ENCODE measurements at regions not wholly inside any gene's neighbourhood (a gene's known extent, or its start where the extent isn't known, plus 50 kb on each side); places are given as distances from the start of the nearest gene placed in this dataset.
"Not testable (repeated sequence)": the region's sequence is repeated elsewhere in the genome, so short reads cannot be mapped to it uniquely, and the experiment has no call there.

GRCh38 chr13:81339666-81340065 lies 998.7 kb upstream of the SPRY2 start:
- POLR2A ChIA-PET; CTCF ChIA-PET; ATAC-seq (replicated peaks in 1 of 4): not testable (repeated sequence)

GRCh38 chr13:81334481-81334880 lies 993.6 kb upstream of the SPRY2 start:
- H3K4me3 Mint-ChIP-seq, result no peak overlapping the region
- H3K4me3 ChIP-seq (ENCODE audit: control insufficient read depth in 1 of 2, extremely low read depth in 1 of 2, low read length in 1 of 2), result no peak overlapping the region
- ATAC-seq (replicated peaks in 1 of 4) (no peak), DNase-seq (no peak)
- no CpG with 5 or more reads among the region's 4 CpGs for WGBS (ENCODE audit: insufficient coverage)
- no peaks in the 10 kb centered on the region for H3K9me3 ChIP-seq
- no peak overlapping the region for H3K27ac ChIP-seq (ENCODE audit: low read length)
- H3K27ac Mint-ChIP-seq, result no peak overlapping the region
- POLR2A ChIA-PET, result no interaction called here
- H3K27me3 Mint-ChIP-seq, result no peaks in the 10 kb centered on the region
- H3K4me1 ChIP-seq (ENCODE audit: control insufficient read depth in 1 of 2, extremely low read depth in 1 of 2, insufficient read depth in 2 of 2, low read length in 2 of 2), result no peaks in the 10 kb centered on the region
- no peaks in the 10 kb centered on the region for H3K27me3 ChIP-seq (replicated peaks in 1 of 2; ENCODE audit: control insufficient read depth in 2 of 2, extremely low read depth in 1 of 2, insufficient read depth in 2 of 2, low read length in 1 of 2)
- H3K36me3 ChIP-seq (ENCODE audit: control insufficient read depth in 2 of 2, extremely low read depth in 1 of 2, insufficient read depth in 1 of 2, low read length in 1 of 2), result no peaks in the 10 kb centered on the region
- CTCF ChIA-PET, result no interaction called here
- no peaks in the 10 kb centered on the region for H3K4me1 Mint-ChIP-seq
- peaks cover 0 to 17% (median 12%) of the 10 kb centered on the region in 3 donors for H3K9me3 Mint-ChIP-seq
- no peaks in the 10 kb centered on the region for H3K36me3 Mint-ChIP-seq

More at GRCh38 chr13:81339666-81340065, 998.7 kb upstream of the SPRY2 start:
- peaks cover 7 to 20% (median 19%) of the 10 kb centered on the region in 3 donors for H3K9me3 Mint-ChIP-seq
- H3K9me3 ChIP-seq; H3K4me1 ChIP-seq (ENCODE audit: control insufficient read depth in 1 of 2, extremely low read depth in 1 of 2, insufficient read depth in 2 of 2, low read length in 2 of 2); H3K27ac Mint-ChIP-seq; H3K27ac ChIP-seq (ENCODE audit: low read length); H3K27me3 ChIP-seq (replicated peaks in 1 of 2; ENCODE audit: control insufficient read depth in 2 of 2, extremely low read depth in 1 of 2, insufficient read depth in 2 of 2, low read length in 1 of 2); H3K36me3 ChIP-seq (ENCODE audit: control insufficient read depth in 2 of 2, extremely low read depth in 1 of 2, insufficient read depth in 1 of 2, low read length in 1 of 2); DNase-seq; H3K36me3 Mint-ChIP-seq; H3K27me3 Mint-ChIP-seq; H3K4me3 ChIP-seq (ENCODE audit: control insufficient read depth in 1 of 2, extremely low read depth in 1 of 2, low read length in 1 of 2); H3K4me3 Mint-ChIP-seq; H3K4me1 Mint-ChIP-seq: not testable (repeated sequence)
- WGBS (ENCODE audit: insufficient coverage), result 87% methylated on average over 9 of the region's 14 CpGs

- ChIA-PET POLR2A (no interaction called here), CTCF (no interaction called here)
- Mint-ChIP-seq H3K9me3 (peaks cover 9 to 18% (median 13%) of the 10 kb centered on the region in 3 donors), H3K4me1 (no peaks in the 10 kb centered on the region), H3K27ac (no peak overlapping the region), H3K4me3 (no peak overlapping the region), H3K27me3 (no peaks in the 10 kb centered on the region), H3K36me3 (no peaks in the 10 kb centered on the region)
- Histone ChIP-seq H3K36me3 (ENCODE audit: control insufficient read depth in 2 of 2, extremely low read depth in 1 of 2, insufficient read depth in 1 of 2, low read length in 1 of 2) (no peaks in the 10 kb centered on the region), H3K4me3 (ENCODE audit: control insufficient read depth in 1 of 2, extremely low read depth in 1 of 2, low read length in 1 of 2) (no peak overlapping the region), H3K4me1 (ENCODE audit: control insufficient read depth in 1 of 2, extremely low read depth in 1 of 2, insufficient read depth in 2 of 2, low read length in 2 of 2) (no peaks in the 10 kb centered on the region), H3K27me3 (replicated peaks in 1 of 2; ENCODE audit: control insufficient read depth in 2 of 2, extremely low read depth in 1 of 2, insufficient read depth in 2 of 2, low read length in 1 of 2) (no peaks in the 10 kb centered on the region), H3K9me3 (no peaks in the 10 kb centered on the region), H3K27ac (ENCODE audit: low read length) (no peak overlapping the region)
- no CpG with 5 or more reads among the region's 1 CpG for WGBS (ENCODE audit: insufficient coverage)
- DNase-seq, result no peak
- ATAC-seq (replicated peaks in 1 of 4), result no peak
Measured at GRCh38 chr13:81326913-81327312, 986.0 kb upstream of the SPRY2 start.

GRCh38 chr13:81320516-81320915 lies 979.6 kb upstream of the SPRY2 start:
- no peak for DNase-seq
- Mint-ChIP-seq H3K36me3 (no peaks in the 10 kb centered on the region), H3K4me1 (no peaks in the 10 kb centered on the region), H3K27ac (no peak overlapping the region), H3K9me3 (peaks cover 13 to 20% (median 15%) of the 10 kb centered on the region in 3 donors), H3K4me3 (no peak overlapping the region), H3K27me3 (no peaks in the 10 kb centered on the region)
- ATAC-seq (replicated peaks in 1 of 4), result no peak
- Histone ChIP-seq H3K4me3 (ENCODE audit: control insufficient read depth in 1 of 2, extremely low read depth in 1 of 2, low read length in 1 of 2) (no peak overlapping the region), H3K4me1 (ENCODE audit: control insufficient read depth in 1 of 2, extremely low read depth in 1 of 2, insufficient read depth in 2 of 2, low read length in 2 of 2) (no peaks in the 10 kb centered on the region), H3K36me3 (ENCODE audit: control insufficient read depth in 2 of 2, extremely low read depth in 1 of 2, insufficient read depth in 1 of 2, low read length in 1 of 2) (no peaks in the 10 kb centered on the region), H3K27ac (ENCODE audit: low read length) (no peak overlapping the region), H3K9me3 (no peaks in the 10 kb centered on the region), H3K27me3 (replicated peaks in 1 of 2; ENCODE audit: control insufficient read depth in 2 of 2, extremely low read depth in 1 of 2, insufficient read depth in 2 of 2, low read length in 1 of 2) (no peaks in the 10 kb centered on the region)
- POLR2A ChIA-PET, result no interaction called here
- no CpG with 5 or more reads among the region's 2 CpGs for WGBS (ENCODE audit: insufficient coverage)
- CTCF ChIA-PET, result no interaction called here

GRCh38 chr13:81319351-81319750 lies 978.4 kb upstream of the SPRY2 start:
- CTCF ChIA-PET, result no interaction called here

GRCh38 chr13:81318231-81319019 lies 977.5 kb upstream of the SPRY2 start:
- Histone ChIP-seq H3K36me3 (ENCODE audit: control insufficient read depth in 2 of 2, extremely low read depth in 1 of 2, insufficient read depth in 1 of 2, low read length in 1 of 2) (no peaks in the 10 kb centered on the region), H3K9me3 (peaks cover 3% of the 10 kb centered on the region), H3K27me3 (replicated peaks in 1 of 2; ENCODE audit: control insufficient read depth in 2 of 2, extremely low read depth in 1 of 2, insufficient read depth in 2 of 2, low read length in 1 of 2) (no peaks in the 10 kb centered on the region), H3K4me3 (ENCODE audit: control insufficient read depth in 1 of 2, extremely low read depth in 1 of 2, low read length in 1 of 2) (no peak overlapping the region), H3K4me1 (ENCODE audit: control insufficient read depth in 1 of 2, extremely low read depth in 1 of 2, insufficient read depth in 2 of 2, low read length in 2 of 2) (no peaks in the 10 kb centered on the region), H3K27ac (ENCODE audit: low read length) (no peak overlapping the region)
- no CpG with 5 or more reads among the region's 4 CpGs for WGBS (ENCODE audit: insufficient coverage)
- no peaks in the 10 kb centered on the region for H3K4me1 Mint-ChIP-seq
- no peaks in the 10 kb centered on the region for H3K27me3 Mint-ChIP-seq
- CTCF ChIA-PET, result no interaction called here
- no peak for ATAC-seq (replicated peaks in 1 of 4)
- no peak overlapping the region for H3K27ac Mint-ChIP-seq
- H3K36me3 Mint-ChIP-seq, result no peaks in the 10 kb centered on the region
- peaks cover 11 to 14% (median 13%) of the 10 kb centered on the region in 3 donors for H3K9me3 Mint-ChIP-seq
- no peak for DNase-seq
- POLR2A ChIA-PET, result no interaction called here
- H3K4me3 Mint-ChIP-seq, result no peak overlapping the region

More at GRCh38 chr13:81319351-81319750, 978.4 kb upstream of the SPRY2 start:
- H3K4me1 ChIP-seq (ENCODE audit: control insufficient read depth in 1 of 2, extremely low read depth in 1 of 2, insufficient read depth in 2 of 2, low read length in 2 of 2), result no peaks in the 10 kb centered on the region
- H3K27ac Mint-ChIP-seq, result no peak overlapping the region
- no peak overlapping the region for H3K4me3 Mint-ChIP-seq
- H3K4me3 ChIP-seq (ENCODE audit: control insufficient read depth in 1 of 2, extremely low read depth in 1 of 2, low read length in 1 of 2), result no peak overlapping the region
- no peaks in the 10 kb centered on the region for H3K27me3 Mint-ChIP-seq
- H3K36me3 ChIP-seq (ENCODE audit: control insufficient read depth in 2 of 2, extremely low read depth in 1 of 2, insufficient read depth in 1 of 2, low read length in 1 of 2), result no peaks in the 10 kb centered on the region
- DNase-seq (no peak), ATAC-seq (replicated peaks in 1 of 4) (no peak)
- no peaks in the 10 kb centered on the region for H3K36me3 Mint-ChIP-seq
- H3K4me1 Mint-ChIP-seq, result no peaks in the 10 kb centered on the region
- no peaks in the 10 kb centered on the region for H3K27me3 ChIP-seq (replicated peaks in 1 of 2; ENCODE audit: control insufficient read depth in 2 of 2, extremely low read depth in 1 of 2, insufficient read depth in 2 of 2, low read length in 1 of 2)
- POLR2A ChIA-PET, result no interaction called here
- H3K9me3 Mint-ChIP-seq, result peaks cover 15 to 16% (median 15%) of the 10 kb centered on the region in 3 donors
- 81% methylated on average over 3 of the region's 3 CpGs for WGBS (ENCODE audit: insufficient coverage)
- no peaks in the 10 kb centered on the region for H3K9me3 ChIP-seq
- no peak overlapping the region for H3K27ac ChIP-seq (ENCODE audit: low read length)

GRCh38 chr13:81314461-81314860 lies 973.5 kb upstream of the SPRY2 start:
- Histone ChIP-seq H3K9me3 (peaks cover 3% of the 10 kb centered on the region), H3K4me3 (ENCODE audit: control insufficient read depth in 1 of 2, extremely low read depth in 1 of 2, low read length in 1 of 2) (no peak overlapping the region), H3K27me3 (replicated peaks in 1 of 2; ENCODE audit: control insufficient read depth in 2 of 2, extremely low read depth in 1 of 2, insufficient read depth in 2 of 2, low read length in 1 of 2) (no peaks in the 10 kb centered on the region), H3K36me3 (ENCODE audit: control insufficient read depth in 2 of 2, extremely low read depth in 1 of 2, insufficient read depth in 1 of 2, low read length in 1 of 2) (no peaks in the 10 kb centered on the region), H3K4me1 (ENCODE audit: control insufficient read depth in 1 of 2, extremely low read depth in 1 of 2, insufficient read depth in 2 of 2, low read length in 2 of 2) (no peaks in the 10 kb centered on the region), H3K27ac (ENCODE audit: low read length) (no peak overlapping the region)
- POLR2A ChIA-PET, result no interaction called here
- ATAC-seq (replicated peaks in 1 of 4) (no peak), DNase-seq (no peak)
- Mint-ChIP-seq H3K36me3 (no peaks in the 10 kb centered on the region), H3K9me3 (peaks cover 8 to 12% (median 9%) of the 10 kb centered on the region in 3 donors), H3K4me1 (no peaks in the 10 kb centered on the region), H3K27me3 (no peaks in the 10 kb centered on the region), H3K4me3 (no peak overlapping the region), H3K27ac (no peak overlapping the region)
- CTCF ChIA-PET, result no interaction called here
- no CpG with 5 or more reads among the region's 3 CpGs for WGBS (ENCODE audit: insufficient coverage)
